HG02623 (cell line): ENCODE measurements at regions not wholly inside any gene's neighbourhood (a gene's known extent, or its start where the extent isn't known, plus 50 kb on each side); places are given as distances from the start of the nearest gene placed in this dataset.

Source experiments
- ATAC-seq: cut with Tn5 transposase; IDR thresholded peaks from one replicate; pipeline ENCODE4 v1.9.1; 2021; ENCODE audit warnings: moderate library complexity; ENCODE audit not compliant: unreplicated experiment

GRCh38 chr10:8227246-8227645, 172.8 kb downstream of the GATA3 start:
- no peak for ATAC-seq

GRCh38 chr10:8229153-8229552, 174.7 kb downstream of the GATA3 start:
- ATAC-seq, result no peak

- ATAC-seq, result no peak
These were observed 176.4 kb downstream of the GATA3 start for GRCh38 chr10:8230902-8231301.

- no peak for ATAC-seq
These were observed 178.6 kb downstream of the GATA3 start for GRCh38 chr10:8233049-8233448.

- ATAC-seq, result no peak
These were observed 179.4 kb downstream of the GATA3 start for GRCh38 chr10:8233832-8234259.

GRCh38 chr10:8235253-8236027, 181.0 kb downstream of the GATA3 start:
- ATAC-seq, result no peak

- ATAC-seq, result no peak
These were observed 184.5 kb downstream of the GATA3 start for GRCh38 chr10:8238986-8239385.

- ATAC-seq, result no peak
These were observed 186.4 kb downstream of the GATA3 start for GRCh38 chr10:8240861-8241260.

GRCh38 chr10:8242295-8242872, 187.9 kb downstream of the GATA3 start:
- ATAC-seq, result no peak

GRCh38 chr10:8245131-8245813, 190.8 kb downstream of the GATA3 start:
- ATAC-seq, result no peak

- no peak for ATAC-seq
These were observed 191.3 kb downstream of the GATA3 start for GRCh38 chr10:8245814-8246142.

GRCh38 chr10:8246548-8246947, 192.1 kb downstream of the GATA3 start:
- ATAC-seq, result no peak

GRCh38 chr10:8247191-8247590, 192.7 kb downstream of the GATA3 start:
- no peak for ATAC-seq

GRCh38 chr10:8248868-8249267, 194.4 kb downstream of the GATA3 start:
- ATAC-seq, result no peak

- no peak for ATAC-seq
These were observed 199.9 kb downstream of the GATA3 start for GRCh38 chr10:8254350-8254749.

- ATAC-seq, result no peak
These were observed 200.8 kb downstream of the GATA3 start for GRCh38 chr10:8255301-8255700.

GRCh38 chr10:8260645-8261044, 206.2 kb downstream of the GATA3 start:
- no peak for ATAC-seq

- ATAC-seq, result no peak
These were observed 207.8 kb downstream of the GATA3 start for GRCh38 chr10:8262317-8262716.

- no peak for ATAC-seq
These were observed 215.5 kb downstream of the GATA3 start for GRCh38 chr10:8269976-8270375.

- ATAC-seq, result no peak
These were observed 218.4 kb downstream of the GATA3 start for GRCh38 chr10:8272794-8273425.

GRCh38 chr10:8273749-8274148, 219.3 kb downstream of the GATA3 start:
- no peak for ATAC-seq

- ATAC-seq, result no peak
These were observed 221.4 kb downstream of the GATA3 start for GRCh38 chr10:8275911-8276310.
